ENCODE measurements at regions not wholly inside any gene's neighbourhood (a gene's known extent, or its start where the extent isn't known, plus 50 kb on each side); places are given as distances from the start of the nearest gene placed in this dataset.
"Not testable (repeated sequence)": the region's sequence is repeated elsewhere in the genome, so short reads cannot be mapped to it uniquely, and the experiment has no call there.

DNA sequence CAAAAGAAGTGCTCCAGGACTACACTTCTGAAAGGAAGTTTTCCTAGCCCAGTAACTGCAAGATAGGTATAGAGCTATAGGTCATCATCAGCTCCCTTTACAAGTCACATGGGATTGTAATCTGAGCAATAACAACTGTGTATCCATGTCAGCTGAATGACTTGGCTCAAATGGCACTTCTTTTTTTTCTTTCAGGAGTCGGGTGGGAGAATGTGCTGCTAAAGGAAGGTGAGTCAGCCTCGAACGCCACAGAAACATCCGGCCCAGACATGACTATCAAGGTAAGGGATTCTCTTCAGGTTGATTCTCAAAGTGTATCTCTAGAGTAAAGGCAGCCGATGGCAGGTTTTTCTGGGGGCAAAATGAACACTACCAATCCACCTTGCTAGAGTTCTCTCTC lies 192.2 kb downstream of the C9orf152 start:
- DNase-seq (ENCODE audit: extremely low read depth in 1 of 2, low read depth in 1 of 2), result no peak

DNA sequence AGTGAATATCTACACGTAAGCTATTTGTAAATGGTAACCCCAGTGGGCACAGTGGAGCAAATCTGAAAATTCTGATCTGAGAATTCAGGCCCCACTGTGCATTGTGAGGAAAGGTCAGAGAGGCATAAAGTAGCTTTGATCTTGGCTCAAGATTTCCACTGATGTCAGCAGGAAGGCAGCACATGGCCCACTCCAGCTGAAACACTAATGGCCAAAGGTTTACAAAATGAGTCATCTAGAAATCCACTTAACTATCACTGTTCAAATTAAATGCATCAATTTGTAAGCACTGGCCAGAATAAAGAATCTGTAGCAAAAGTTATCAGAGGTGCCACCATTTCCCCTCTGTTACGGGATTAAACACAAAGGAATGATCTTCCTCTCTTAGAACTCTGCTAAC lies 191.6 kb downstream of the C9orf152 start:
- DNase-seq (ENCODE audit: extremely low read depth in 1 of 2, low read depth in 1 of 2), result no peak

DNA sequence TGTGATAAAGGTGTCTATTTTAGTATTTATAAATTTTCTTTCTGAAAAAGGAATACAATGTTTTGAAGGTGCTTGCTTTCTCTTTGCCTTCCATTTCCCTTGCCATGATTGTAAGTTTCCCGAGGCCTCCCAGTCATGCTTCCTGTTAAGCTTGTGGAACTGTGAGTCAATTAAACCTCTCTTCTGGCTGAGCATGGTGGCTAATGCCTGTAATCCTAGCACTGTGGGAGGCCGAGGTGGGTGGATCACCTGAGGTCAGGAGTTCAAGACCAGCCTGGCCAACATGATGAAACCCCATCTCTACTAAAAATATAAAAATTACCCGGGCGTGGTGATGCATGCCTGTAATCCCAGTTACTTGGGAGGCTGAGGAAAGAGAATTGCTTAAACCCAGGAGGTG lies 187.7 kb downstream of the C9orf152 start:
- DNase-seq (ENCODE audit: extremely low read depth in 1 of 2, low read depth in 1 of 2), result not testable (repeated sequence)

DNA sequence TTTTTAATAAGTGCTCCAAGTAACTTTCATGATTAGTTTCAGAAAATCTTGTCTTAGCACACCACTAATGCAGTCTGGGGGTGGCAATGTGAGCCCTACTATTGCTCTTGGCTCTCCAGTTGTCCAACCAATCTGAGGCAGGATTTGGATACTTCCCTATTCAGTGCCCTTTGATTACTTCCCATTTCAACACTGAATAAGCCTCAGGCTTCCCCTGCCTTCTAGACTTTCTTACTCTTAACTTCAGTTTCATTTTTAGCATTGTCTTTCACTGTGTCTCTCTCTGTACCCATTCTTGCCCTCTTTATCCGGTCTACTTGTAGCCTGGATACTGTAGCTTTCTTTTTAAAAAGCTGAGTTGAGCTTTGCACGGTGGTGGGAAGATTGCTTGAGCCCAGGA lies 186.1 kb downstream of the C9orf152 start:
- no peak for DNase-seq (ENCODE audit: extremely low read depth in 1 of 2, low read depth in 1 of 2)

DNA sequence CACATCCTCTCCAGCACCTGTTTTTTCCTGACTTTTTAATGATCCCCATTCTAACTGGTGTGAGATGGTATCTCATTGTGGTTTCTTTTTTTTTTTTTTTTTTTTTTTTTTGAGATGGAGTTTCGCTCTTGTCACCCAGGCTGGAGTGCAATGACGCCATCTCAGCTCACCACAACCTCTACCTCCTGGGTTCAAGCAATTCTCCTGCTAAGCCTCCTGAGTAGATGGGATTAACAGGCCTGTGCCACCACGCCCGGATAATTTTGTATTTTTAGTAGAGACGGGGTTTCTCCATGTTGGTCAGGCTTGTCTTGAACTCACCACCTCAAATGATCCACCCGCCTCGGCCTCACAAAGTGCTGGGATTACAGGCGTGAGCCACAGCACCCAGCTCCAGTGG lies 184.7 kb downstream of the C9orf152 start:
- DNase-seq (ENCODE audit: extremely low read depth in 1 of 2, low read depth in 1 of 2), result not testable (repeated sequence)

DNA sequence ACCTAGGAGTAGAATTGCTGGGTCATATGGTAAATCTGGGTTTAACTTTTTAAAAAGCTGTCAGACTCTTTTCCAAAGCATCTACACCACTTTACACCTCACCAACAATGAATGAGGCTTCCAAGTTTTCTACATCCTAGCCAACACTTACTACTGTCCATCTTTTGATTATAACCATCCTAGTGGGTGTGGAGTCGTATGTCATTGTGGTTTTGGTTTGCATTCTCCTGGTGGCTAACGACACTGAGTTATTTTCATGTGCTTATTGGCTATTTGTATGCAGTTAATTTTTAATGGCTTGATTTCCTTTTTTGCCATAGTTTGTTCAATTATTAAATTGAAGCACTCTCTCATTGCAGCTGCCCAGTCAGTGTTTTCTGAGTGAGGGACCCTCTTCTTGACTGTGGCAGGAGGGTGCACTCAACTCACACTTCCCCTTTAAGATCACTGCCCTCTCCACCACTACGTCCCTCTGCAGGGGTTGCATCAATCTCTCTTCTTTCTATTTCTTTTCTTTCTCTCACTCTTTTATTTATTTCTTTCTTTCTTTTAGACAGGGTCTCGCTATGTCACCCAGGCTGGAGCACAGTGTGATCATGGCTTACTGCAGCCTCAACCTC lies 182.3 kb downstream of the C9orf152 start:
- DNase-seq (ENCODE audit: extremely low read depth in 1 of 2, low read depth in 1 of 2), result no peak

DNA sequence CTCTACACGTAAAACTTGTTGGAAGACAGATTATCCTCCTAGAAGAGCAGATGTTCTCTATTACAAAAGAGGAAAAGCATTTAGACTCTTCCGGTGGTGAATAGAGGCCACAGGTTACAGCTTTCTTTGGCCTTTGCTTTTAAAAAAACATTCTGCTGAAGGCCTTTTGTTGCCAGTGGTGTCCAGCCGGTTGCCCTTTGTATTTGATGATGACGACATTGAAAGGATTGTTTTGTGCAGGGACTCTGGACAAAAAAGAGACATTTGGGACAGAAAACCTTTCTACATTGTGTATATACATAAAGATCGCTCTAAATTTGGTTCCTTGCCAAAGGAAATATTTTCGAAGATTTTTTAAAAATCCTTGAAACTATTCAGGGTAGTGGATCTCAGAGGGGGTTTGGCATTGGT lies 180.3 kb downstream of the C9orf152 start:
- DNase-seq (ENCODE audit: extremely low read depth in 1 of 2, low read depth in 1 of 2), result no peak

DNA sequence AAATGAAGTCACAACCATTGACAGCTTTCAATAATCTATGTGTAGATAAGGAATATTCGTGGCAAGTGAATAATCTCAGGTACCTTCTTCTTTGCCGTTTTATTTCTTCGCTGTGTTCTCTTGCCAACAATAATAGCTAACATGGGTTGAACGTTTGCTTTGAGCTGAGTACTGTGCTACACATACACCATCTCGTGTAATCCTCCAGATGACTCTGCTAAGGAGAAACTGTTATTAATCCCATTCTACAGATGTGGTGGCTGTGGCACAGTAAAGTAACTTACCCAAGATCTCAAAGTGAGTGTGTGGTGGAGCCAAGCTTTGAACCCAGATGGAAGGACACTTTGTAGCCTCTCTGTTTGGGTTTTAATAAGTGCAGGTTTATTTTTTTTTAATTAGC lies 179.7 kb downstream of the C9orf152 start:
- no peak for DNase-seq (ENCODE audit: extremely low read depth in 1 of 2, low read depth in 1 of 2)

DNA sequence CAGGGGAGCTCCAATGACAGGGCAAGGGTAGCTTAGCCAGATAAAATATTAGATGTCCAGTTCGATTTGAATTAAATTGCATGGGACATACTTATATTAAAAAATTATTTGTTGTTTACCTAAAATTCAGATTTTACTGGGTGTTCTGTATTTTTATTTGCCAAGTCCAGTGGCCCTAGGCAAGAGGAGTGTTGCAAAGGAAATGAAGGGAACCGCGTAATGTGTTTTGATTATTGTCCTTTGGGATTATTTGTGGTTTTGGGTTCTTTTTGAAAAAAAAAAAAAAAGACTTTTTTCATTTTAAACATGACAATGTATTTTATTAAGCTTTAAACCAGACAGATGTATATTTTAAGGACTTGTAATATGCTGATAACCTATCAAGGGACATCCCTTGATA lies 179.3 kb downstream of the C9orf152 start:
- DNase-seq (ENCODE audit: extremely low read depth in 1 of 2, low read depth in 1 of 2), result no peak

DNA sequence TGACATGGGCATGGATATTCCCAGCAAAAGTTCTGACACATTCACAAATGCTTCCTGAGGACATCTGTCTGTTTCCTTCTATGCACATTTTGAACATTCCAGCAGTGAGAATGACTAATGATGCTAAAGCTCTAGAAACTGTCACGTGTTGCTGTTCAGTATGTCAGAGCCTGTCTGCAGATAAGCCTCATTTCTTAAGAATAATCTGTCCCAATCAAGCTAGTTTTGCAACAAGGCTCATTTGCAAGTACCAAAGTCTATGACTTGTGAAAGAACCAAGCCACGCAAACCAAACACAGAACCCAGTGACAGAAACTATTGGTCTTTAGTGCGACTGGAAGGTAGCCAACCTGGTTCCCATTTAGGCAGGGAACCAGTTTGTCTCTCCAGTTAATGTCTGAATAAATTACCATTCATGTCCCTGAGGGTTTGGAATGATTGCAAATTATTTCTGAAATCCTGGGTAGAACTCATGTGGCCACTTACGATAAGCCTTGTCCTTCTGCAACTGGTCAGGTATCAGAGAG lies 178.5 kb downstream of the C9orf152 start:
- no peak for DNase-seq (ENCODE audit: extremely low read depth in 1 of 2, low read depth in 1 of 2)

DNA sequence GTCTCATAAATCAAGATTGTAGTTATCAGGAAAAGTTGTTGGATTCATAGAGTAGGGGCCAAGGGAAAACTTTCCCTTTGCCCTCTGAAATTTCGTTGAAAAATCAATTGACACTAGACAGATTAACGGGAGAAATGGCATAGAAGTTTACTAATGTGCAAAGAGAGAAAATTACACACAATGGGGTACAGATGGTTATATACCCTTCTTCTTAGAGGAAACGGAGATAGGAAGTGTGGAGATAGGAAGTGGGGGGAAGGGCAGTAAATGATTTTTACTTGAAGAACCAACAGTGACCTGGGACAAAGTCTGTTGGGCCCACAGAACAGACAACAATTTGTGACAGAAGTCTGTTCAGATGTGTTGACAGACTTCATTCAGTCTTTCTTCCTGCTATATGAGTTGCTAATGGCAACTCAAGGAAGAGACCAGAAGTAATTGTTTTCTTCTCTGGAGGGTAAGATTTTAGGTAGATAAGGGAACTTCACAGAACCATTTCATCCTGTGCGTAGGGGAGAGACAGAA lies 177.9 kb downstream of the C9orf152 start:
- DNase-seq (ENCODE audit: extremely low read depth in 1 of 2, low read depth in 1 of 2), result no peak

DNA sequence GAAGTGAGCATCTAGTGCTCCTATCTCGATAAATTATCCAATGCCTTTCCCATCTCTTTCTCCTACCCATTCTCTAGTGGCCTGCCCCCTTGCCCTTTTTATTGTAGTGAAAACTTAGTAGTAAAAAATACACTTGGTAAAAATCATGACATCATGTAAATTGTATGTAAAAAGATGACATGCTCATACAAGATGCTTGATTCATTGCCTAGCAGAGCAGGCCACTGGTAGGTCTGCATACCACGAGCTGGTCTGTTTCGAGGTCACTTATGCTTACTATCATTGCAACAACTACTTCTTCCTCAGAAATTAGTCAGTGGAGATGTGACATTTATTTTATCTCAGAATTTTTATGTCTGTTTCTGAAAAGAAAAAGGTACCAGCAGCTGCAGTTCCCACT lies 177.3 kb downstream of the C9orf152 start:
- DNase-seq (ENCODE audit: extremely low read depth in 1 of 2, low read depth in 1 of 2), result no peak

DNA sequence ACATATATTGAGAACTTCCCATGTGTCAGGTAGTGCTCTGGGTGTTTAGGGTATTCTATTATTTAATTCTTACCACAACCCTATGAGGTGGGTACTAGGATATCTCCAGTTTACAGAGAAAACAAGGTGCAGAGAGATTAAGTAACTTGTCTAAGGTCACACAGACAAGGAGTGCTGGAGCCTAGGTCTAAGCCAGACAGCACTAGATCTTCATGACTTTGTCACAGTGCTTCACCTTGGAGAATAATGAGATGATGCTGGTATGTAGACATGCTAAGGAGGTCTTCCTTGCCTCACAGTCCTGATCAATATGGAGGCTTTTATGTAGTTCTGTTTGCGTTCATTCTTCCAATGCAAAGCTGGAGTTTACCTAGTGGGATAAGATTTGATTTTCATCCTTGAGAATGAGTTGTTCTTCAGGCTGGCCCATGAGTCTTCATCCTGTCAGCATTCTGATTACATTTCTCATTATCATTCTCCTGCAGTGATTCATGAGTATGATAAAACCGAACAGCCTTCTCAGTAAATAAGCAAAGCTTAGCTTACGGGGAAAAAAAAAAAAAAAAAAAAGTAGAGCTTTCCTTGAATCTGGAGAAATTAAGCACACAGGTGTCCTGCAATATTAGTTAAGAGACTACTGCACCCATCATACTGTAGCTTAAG lies 176.3 kb downstream of the C9orf152 start:
- DNase-seq (ENCODE audit: extremely low read depth in 1 of 2, low read depth in 1 of 2), result no peak

DNA sequence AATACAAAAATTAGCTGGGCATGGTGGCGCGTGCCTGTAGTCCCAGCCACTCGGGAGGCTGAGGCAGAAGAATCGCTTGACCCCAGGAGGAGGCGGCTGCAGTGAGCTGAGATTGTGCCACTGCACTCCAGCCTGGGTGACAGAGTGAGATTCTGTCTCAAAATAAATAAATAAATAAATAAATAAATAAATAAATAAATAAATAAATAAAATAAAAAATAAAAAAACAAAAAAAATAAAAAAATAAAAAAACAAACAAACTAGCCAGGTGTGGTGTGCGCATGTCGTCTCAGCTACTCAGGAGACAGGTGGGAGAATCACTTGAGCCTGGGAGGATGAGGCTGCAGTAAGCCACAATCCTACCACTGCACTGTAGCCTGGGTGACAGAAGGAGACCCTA lies 175.4 kb downstream of the C9orf152 start:
- DNase-seq (ENCODE audit: extremely low read depth in 1 of 2, low read depth in 1 of 2), result not testable (repeated sequence)

DNA sequence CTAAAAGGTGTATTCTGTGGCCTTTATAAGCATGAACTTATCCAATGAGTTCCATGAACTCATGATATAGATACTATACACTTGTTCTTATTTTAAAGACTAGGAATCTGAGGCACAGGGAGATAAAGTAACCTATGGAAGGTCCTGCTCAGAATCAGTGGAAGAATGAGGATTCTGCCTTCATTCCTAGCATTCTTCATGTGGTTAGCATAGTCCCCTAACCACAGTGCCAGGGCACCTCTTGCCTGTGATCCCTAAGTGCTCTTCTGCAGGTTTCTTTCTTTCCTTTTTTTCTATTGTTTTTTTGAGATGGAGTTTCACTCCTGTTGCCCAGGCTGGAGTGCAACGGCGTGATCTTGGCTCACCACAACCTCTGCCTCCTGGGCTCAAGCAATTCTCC lies 174.1 kb downstream of the C9orf152 start:
- no peak for DNase-seq (ENCODE audit: extremely low read depth in 1 of 2, low read depth in 1 of 2)

DNA sequence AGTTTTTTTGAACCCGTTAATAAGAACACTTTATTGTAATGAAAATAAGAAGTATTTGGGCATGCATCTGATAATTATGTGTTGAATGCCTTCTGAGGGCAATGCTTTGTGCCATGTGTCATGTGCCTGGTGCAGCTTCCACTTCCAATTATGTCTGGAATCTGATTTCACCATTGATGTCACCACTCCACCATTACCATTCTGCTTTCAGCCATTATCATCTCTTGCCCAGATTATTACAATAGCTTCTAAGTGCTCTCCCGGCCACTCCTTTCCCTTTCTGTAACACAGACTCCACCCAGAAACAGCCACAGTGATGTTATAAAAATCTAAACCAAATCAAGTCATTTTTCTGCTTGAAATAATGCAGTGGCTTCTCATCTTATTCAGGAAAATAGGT lies 171.7 kb downstream of the C9orf152 start:
- DNase-seq (ENCODE audit: extremely low read depth in 1 of 2, low read depth in 1 of 2), result no peak

DNA sequence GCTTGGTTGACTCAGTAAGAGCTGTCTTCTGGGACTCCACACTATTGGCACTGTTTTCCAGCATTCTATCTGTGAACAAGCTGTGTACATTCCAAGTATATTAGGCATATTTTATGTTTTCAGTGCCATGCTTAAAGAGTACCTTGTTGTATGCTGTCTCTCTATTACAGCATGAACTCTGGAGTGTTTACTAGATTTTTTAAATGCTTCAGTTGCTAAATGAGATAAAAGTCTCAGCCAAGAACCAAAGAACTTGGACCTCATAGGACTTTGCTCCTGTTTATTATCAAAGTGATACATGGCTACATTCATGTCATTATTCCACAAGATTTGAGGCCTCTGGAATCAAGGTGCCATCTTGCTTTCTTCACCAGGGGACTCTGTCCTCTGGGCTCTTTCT lies 167.2 kb downstream of the C9orf152 start:
- no peak for DNase-seq (ENCODE audit: extremely low read depth in 1 of 2, low read depth in 1 of 2)

DNA sequence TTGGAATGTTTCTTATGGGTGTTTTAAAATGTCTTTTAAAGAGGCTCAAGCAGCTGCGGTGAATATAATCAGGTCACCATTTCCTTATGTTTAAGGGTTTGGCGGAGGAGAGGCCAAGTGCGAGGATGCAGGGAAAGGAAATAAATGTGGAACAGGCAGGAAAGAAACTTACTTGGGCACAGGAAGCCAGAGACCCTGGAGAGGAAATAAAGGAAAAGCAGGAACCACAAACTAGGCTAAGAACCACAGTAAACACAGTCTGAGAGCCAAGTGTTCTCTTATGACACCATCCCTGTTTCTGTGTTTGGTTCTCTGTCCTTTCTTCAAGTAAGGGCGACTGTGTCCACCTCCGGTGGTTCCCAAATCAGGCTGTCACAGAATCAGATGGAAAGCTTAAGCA lies 166.5 kb downstream of the C9orf152 start:
- DNase-seq (ENCODE audit: extremely low read depth in 1 of 2, low read depth in 1 of 2), result no peak

DNA sequence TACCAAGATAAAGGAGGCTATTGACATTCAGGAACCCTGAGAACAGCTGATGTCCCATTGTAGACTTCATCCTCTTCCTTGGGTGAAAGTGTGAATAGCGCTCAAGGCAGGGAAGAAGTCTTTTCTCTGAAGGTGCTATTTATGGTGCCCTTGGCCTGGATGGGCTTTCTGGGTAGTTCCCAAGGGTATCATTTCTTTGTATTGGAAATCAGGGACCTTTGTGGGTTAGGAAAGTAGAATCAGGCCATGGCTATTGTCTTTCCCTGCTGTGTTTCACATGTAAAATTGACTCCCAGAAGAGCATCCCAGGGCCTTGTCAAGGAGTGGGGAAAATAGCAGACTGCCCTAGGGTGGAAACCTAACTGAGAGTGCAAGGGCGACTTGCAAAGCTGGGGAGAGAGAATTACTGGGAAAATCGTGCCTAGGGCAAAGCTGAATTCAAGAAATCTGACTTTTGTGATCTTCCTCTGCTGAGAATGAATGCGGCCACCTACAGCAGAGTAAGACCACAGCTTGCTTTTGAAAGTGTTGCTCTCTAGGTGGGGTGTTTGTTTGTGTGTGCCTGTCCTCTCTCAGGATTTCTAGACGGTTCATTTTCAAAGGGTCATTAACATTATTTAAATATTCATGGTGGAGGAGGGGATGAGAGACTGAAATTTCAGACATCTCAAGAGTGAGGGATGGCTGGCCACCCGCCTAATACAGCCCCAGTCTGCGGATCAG lies 160.6 kb downstream of the C9orf152 start:
- DNase-seq (ENCODE audit: extremely low read depth in 1 of 2, low read depth in 1 of 2), result no peak

DNA sequence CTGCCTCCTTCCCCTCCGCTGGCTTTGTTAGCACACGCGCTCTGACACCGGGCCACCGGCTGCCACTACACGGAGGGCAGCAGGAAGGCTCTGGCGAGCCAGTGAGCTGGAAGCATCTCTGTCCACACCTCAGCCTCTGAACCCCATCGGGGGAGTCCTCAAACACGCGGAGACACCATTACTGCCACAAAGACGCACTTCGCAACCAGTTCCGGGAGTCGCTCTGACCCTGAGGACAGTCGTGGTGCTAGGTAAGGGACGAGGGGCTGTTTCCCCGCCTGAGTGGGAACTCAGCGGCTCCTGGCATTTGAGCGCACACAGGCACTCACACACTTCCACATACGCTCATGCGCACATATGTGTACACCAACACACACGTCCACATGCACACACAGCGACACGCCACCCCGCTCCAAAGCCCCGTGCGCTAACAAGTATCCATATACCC lies 160.0 kb downstream of the C9orf152 start:
- DNase-seq (ENCODE audit: extremely low read depth in 1 of 2, low read depth in 1 of 2), result no peak

DNA sequence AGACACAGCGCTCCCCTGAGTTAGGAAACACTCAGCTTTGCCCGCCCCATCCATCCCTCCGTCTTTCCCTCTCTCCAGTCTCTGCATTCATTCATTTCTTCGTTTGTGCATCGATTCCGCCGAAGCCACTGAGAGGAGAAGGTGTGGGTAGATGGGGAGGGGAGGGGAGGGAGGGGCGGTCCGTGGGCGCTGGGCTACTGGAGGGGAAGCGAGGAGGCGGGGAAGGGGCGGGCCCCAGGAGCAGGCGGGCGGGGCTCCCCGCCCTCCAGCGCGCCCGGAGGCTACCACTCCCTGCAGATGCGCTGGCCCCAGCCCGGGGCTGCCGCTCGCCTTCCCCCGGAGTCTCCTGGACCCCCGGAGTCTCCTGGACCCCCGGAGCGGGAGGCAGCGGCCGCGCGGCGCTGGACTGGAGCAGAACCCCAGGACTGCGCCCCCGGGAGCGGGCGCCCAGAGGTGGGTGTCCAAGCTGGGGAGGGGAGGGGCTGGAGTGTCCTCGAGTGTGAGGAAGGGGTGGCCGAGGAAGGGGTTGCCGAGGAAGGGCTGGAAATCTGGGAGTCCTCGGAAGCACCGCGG lies 159.5 kb downstream of the C9orf152 start:
- peak; percentile 55 to 68 for DNase-seq (ENCODE audit: extremely low read depth in 1 of 2, low read depth in 1 of 2)

Measured in stimulated activated CD8-positive, alpha-beta memory T cell treated with anti-CD3 and anti-CD28 coated beads, Interleukin-7, amount 100 ng/mL, for 48 hours (primary cell).